Sigmoid colon (tissue), 4 donors: ENCODE measurements at regions not wholly inside any gene's neighbourhood (a gene's known extent, or its start where the extent isn't known, plus 50 kb on each side); places are given as distances from the start of the nearest gene placed in this dataset.

Source experiments
- EP300 ChIP-seq, 4 donors: sonication (generic); formaldehyde crosslinking; IDR thresholded peaks; one replicate each; pipeline ENCODE4 v1.6.1; 2017; ENCODE audit warnings: antibody characterized with exemption in 4 of 4
- POLR2A ChIP-seq, 2 donors: fragments of 450-650 bp; IDR thresholded peaks; one replicate each; pipeline ENCODE4 v1.6.1; 2016; ENCODE audit warnings: antibody characterized with exemption in 2 of 2, mild to moderate bottlenecking in 2 of 2, moderate library complexity in 2 of 2
- TF ChIP-seq, protein P1 (sequence below), 4 experiments: fragments of 450-650 bp in 3 of 4; fragments of 200-600 bp in 1 of 4; IDR thresholded peaks; one replicate each; pipeline ENCODE4 v1.5.1; 2016 to 2019; ENCODE audit warnings: antibody characterized with exemption in 4 of 4, mild to moderate bottlenecking in 3 of 4, moderate library complexity in 2 of 4

DNA sequence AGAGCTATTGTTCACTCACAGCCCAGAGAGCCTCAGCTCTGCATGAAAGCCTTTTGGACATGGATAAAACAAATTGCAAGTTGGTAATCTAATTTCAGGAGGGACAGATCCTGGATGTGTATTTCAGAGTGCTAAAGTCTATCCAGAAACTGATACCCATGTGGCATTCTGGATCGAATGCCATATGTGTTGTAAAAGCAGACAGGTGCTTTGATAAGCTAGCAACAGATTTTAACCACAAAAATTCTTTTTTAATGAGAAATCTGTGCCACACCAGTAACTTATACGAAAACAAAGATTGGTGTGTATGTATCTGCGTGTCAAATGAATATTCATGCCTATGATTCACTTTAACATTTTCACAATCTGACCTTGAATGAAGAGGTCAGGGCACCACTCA lies 936.6 kb upstream of the MAP3K7 start:
- TF ChIP-seq EP300 (IDR thresholded peaks at IDR 0.05) (no peak), POLR2A (IDR thresholded peaks at IDR 0.05) (no peak)
- TF ChIP-seq, protein P1, sequence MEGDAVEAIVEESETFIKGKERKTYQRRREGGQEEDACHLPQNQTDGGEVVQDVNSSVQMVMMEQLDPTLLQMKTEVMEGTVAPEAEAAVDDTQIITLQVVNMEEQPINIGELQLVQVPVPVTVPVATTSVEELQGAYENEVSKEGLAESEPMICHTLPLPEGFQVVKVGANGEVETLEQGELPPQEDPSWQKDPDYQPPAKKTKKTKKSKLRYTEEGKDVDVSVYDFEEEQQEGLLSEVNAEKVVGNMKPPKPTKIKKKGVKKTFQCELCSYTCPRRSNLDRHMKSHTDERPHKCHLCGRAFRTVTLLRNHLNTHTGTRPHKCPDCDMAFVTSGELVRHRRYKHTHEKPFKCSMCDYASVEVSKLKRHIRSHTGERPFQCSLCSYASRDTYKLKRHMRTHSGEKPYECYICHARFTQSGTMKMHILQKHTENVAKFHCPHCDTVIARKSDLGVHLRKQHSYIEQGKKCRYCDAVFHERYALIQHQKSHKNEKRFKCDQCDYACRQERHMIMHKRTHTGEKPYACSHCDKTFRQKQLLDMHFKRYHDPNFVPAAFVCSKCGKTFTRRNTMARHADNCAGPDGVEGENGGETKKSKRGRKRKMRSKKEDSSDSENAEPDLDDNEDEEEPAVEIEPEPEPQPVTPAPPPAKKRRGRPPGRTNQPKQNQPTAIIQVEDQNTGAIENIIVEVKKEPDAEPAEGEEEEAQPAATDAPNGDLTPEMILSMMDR (IDR thresholded peaks at IDR 0.05) = no peak
